ENCODE measurements at regions not wholly inside any gene's neighbourhood (a gene's known extent, or its start where the extent isn't known, plus 50 kb on each side); places are given as distances from the start of the nearest gene placed in this dataset.

DNA sequence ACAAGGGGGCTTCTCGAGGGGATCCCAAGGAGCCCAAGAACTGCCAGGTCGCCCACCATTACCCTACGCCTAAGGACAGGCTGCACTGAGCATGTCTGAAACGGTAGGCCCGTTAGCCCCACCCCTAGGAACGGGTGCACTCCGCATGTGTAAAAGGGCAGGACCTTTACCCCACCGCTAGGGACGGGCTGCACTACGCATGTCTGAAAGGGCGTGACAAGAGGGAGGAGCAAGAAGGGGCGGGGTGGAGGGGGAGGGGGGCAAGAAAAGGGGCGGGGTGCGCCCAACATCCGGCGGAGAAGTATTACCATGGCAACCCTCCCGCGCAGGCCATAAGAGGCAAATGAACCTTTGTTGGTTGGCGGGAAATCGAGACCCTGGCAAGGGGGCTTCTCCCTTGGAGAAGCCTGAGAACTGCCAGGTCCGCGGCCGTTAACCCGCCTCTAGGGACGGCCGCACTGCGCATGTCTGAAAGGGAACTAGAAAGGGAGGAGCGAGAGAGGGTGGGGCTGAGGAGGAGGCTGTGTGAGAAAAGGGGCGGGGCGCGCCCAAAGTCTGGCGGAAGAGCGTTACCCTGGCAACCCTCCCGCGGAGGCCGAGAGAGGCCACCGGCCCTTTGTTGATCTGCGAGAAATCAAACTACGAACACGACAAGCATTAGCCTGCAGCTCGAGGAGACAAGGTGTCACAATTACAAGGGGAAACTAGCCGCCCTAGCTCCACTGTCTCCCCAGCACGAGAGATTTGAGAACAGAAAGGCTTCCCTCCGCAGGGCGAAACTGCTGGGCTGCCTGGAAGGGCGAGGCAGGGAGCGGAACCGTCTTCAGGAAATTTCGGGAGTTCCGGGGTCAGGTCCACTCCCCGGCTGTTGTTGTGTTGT, 2046.8 kb downstream of the TP53TG3F start:
- DNase-seq (ENCODE audit: low spot score), result no peak

- DNase-seq (ENCODE audit: low spot score), result no peak
Observed at GRCh38 chr16:35506898-35507194, 2047.4 kb downstream of the TP53TG3F start.

GRCh38 chr16:35510701-35511100, 2051.3 kb downstream of the TP53TG3F start:
- no peak for DNase-seq (ENCODE audit: low spot score)

DNA sequence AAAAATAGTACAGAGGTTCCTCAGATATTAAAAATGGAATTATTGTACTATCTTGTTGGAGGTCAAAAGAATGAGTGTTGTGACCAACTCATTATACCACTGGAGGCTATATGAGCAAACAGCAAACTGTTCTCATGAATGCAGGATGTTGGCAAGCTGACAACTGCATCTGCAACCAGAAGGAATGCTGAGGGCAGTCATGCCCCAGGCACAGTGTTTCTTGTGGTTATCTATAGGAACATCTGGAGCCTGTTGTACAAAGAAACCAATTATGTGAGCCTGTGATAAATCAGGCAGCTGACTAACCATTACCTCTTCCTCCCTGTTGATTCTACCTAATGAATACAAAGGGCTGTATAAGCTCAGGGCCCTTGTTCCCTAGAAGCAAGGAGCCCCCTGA, 2057.1 kb downstream of the TP53TG3F start:
- no peak for DNase-seq (ENCODE audit: low spot score)

DNA sequence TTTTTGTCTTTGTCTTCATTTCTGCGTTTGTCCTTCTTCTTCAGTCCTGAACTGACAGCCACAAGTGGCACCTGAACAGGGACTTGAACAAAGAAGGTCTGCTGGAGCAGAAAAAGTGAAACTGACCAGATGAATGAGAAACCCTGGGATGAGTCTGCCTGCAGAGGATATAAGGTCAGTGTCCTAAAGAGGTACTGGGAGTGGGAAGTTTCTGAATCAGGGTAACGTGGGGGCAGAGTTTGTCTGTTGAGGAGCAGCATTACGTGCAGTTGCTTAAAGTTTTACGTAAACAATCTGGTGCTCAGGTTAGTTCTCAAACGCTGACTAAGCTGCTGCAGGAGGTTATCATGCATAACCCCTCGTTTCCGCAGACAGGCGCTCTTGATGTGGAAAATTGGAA, 2057.6 kb downstream of the TP53TG3F start:
- DNase-seq (ENCODE audit: low spot score), result no peak

DNA sequence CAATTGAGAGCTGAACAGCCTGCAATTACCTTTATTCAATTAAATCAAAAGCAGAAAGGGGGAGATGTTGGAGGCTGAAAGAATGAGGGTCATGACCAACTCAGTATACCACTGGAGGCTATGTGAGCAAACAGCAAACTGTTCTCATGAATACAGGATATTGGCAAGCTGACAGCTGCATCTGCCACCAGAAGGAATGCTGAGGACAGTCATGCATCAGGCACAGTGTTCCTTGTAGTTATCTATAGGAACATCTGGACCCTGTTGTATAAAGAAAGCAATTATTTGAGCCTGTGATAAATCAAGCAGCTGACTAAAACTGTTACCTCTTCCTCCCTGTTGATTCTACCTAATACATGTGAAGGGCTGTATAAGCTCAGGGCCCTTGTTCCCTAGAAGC, 2064.6 kb downstream of the TP53TG3F start:
- DNase-seq (ENCODE audit: low spot score), result no peak

GRCh38 chr16:35525979-35526590, 2066.7 kb downstream of the TP53TG3F start:
- DNase-seq (ENCODE audit: low spot score), result no peak

- no peak for DNase-seq (ENCODE audit: low spot score)
Observed at GRCh38 chr16:35532576-35532975, 2073.2 kb downstream of the TP53TG3F start.

DNA sequence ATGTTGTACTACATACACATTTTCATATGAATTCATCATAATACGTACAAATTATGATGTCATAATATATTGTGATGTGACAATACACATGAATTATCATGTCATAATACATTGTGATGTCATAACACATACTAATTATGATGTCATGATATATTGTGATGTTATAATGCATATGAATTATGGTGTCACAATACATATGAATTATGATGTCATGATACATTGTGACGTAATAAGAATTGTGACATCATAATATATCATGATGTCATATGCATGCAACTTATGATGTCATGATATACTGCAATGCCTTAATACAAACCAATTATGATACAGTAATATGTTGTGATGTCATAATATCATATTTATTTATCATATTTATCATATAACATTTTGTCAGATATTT, 2074.3 kb downstream of the TP53TG3F start:
- DNase-seq (ENCODE audit: low spot score), result no peak

DNA sequence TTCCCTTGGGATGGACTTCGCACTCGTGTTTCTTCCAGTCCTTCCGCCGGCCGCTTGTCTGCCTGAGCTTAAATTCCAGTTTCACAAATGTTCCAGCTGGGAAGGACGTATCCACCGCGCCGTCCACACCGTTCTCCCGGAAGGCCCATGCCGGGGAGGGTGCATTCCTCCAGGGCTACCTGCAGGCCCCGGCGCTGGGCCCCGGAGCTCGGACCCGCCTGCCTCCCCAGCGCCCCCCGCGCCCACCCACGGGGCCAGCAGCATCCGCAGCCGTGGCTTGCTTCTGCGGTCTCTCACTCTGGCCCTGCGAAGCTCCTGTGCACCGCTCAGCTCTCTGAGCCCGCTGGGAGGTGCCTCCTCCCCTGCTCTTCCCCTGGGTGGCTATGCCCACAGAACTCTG, 2084.1 kb downstream of the TP53TG3F start:
- DNase-seq (ENCODE audit: low spot score), result no peak

GRCh38 chr16:35552763-35553162, 2093.4 kb downstream of the TP53TG3F start:
- no peak for DNase-seq (ENCODE audit: low spot score)

DNA sequence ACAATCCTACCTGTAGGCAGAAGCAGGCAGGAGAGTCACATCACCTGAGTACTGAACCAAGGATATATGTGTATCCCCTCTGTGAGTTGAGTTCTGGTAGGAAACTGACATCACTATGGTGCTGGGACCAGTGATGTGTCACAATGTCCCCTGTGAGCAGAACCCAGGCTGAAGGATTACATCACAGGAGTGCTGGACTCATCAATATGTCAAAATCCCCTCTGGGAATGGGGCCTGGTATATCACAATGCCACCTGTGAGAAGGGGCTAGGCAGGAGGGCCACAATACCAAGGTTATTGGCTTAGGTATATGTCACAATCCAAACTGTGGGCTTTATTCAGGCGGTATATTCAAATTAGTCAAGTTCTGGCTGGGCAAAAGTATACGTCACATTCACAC, 2098.3 kb downstream of the TP53TG3F start:
- DNase-seq (ENCODE audit: low spot score), result no peak

GRCh38 chr16:35559911-35560636, 2100.7 kb downstream of the TP53TG3F start:
- DNase-seq (ENCODE audit: low spot score), result no peak

DNA sequence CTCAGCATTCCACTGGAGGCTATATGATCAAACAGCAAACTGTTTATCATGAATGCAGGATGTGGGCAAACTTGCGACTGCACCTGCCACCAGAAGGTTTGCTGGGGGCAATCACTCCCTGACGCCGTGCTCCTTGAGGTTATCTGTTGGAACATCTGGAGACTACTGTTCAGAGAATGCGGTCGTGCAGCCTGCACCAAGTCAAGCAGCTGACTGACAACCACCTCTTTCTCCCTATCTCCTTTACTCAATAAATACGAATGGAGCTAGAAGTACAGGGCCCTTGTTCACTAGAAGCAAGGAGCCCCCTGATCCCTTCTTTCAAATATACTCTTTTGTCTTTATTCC, 2101.2 kb downstream of the TP53TG3F start:
- DNase-seq (ENCODE audit: low spot score), result no peak

DNA sequence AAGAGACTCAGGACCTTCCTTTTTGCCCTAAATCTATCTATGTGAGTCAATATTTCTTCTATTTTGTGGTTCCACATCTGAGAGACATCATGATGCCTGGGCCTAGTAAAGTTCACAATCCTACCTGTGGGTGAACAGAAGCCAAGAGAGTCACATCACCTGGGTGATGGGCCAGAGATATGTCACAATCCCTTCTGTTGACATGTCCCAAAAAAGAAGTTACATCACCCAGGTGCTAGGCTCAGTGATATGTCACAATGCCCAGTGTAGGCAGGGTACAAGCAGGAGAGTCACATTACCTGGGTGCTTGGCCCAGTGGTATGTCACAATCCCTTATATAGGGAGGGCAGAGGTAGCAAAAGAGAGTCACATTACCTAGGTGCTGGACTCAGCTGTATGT, 2101.9 kb downstream of the TP53TG3F start:
- DNase-seq (ENCODE audit: low spot score), result no peak

DNA sequence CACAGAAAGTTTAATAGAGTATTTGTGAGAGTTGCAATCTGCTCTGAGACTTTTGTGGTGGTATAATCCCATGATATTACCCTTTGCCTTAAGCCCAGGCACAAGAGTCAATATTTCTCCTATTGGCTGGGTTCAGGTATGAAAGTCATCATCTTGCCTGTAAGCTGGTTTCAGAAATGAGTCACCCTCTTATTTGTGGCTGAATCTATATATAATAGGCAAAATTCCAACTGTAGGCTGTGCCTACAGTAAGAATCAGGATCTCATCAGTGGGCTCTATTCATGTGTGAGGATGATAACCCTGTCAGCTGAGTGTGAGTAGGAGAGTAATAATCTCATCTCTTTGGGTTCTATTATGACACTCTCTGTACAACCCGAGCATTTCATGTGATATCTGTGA, 2103.1 kb downstream of the TP53TG3F start:
- no peak for DNase-seq (ENCODE audit: low spot score)

- no peak for DNase-seq (ENCODE audit: low spot score)
Observed at GRCh38 chr16:35562919-35563318, 2103.5 kb downstream of the TP53TG3F start.

- no peak for DNase-seq (ENCODE audit: low spot score)
Observed at GRCh38 chr16:35564148-35564547, 2104.7 kb downstream of the TP53TG3F start.

GRCh38 chr16:35564889-35565288, 2105.5 kb downstream of the TP53TG3F start:
- no peak for DNase-seq (ENCODE audit: low spot score)

DNA sequence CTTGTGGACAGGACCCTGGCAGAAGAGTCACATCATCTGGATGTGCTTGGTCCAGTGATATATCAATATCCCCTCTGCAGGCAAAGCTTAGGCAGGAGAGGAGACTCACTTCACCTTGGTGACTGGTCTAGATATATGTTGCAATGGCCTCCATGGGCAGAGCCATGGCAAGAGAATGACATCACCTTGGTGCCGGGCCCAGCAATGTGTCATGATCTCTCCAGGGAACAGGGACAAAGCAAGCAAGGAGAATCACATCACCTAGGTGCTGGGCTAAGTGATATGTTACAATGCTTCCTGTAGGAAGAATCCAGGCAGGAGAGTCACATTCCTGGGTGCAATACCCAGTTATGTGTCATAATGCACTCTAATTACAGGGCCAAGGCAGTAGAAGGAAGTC, 2106.2 kb downstream of the TP53TG3F start:
- DNase-seq (ENCODE audit: low spot score), result no peak

GRCh38 chr16:35569413-35569812, 2110.0 kb downstream of the TP53TG3F start:
- DNase-seq (ENCODE audit: low spot score), result no peak

DNA sequence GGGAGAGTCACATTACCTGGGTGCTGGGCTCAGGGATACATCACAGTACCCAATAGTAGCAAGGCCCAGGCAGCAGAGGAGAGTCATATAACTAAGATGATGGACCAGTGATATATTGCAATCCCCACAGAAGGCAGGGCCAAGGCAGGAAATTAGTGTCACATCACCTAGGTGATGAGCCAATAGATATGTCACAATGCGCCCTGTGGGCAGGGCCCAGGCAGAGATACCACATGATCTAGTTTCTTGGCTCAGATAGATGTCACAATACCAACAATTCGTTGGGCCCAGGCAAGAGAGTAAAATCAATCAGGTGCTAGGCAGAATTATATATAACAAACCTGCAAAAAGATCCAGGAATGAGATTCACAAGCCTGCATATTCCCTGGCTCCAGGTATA, 2111.5 kb downstream of the TP53TG3F start:
- no peak for DNase-seq (ENCODE audit: low spot score)

GRCh38 chr16:35572186-35572585, 2112.8 kb downstream of the TP53TG3F start:
- no peak for DNase-seq (ENCODE audit: low spot score)

Measured in globus pallidus (tissue), 1 donor.